Chondrocyte (in vitro differentiated cells): ENCODE measurements at regions not wholly inside any gene's neighbourhood (a gene's known extent, or its start where the extent isn't known, plus 50 kb on each side); places are given as distances from the start of the nearest gene placed in this dataset.
A peak's percentile ranks its signal among the peaks of the same experiment; 100 is the strongest.

Experiments
- DNase-seq: peaks from one replicate; pipeline ENCODE4 v3.0.0; 2021; ENCODE audit warnings: mixed read lengths, low spot score
- H3K27ac Mint-ChIP-seq: one replicate; pipeline ENCODE4 v1.8.0; 2021; ENCODE audit warnings: mild to moderate bottlenecking, moderate library complexity, mixed read lengths; ENCODE audit not compliant: unreplicated experiment
- H3K27me3 Mint-ChIP-seq: 2 replicates; pipeline ENCODE4 v1.8.0; 2021; ENCODE audit warnings: low read depth, mixed read lengths
- H3K36me3 Mint-ChIP-seq: 2 replicates; pipeline ENCODE4 v1.8.0; 2021; ENCODE audit warnings: low read depth, mixed read lengths
- H3K4me1 Mint-ChIP-seq: 2 replicates; pipeline ENCODE4 v1.8.0; 2021; ENCODE audit warnings: low read depth, mild to moderate bottlenecking, mixed read lengths
- H3K4me3 Mint-ChIP-seq: one replicate; pipeline ENCODE4 v1.8.0; 2021; ENCODE audit warnings: mild to moderate bottlenecking, moderate library complexity, mixed read lengths; ENCODE audit not compliant: unreplicated experiment
- H3K9me3 Mint-ChIP-seq: 2 replicates; pipeline ENCODE4 v1.8.0; 2021; ENCODE audit warnings: low read depth, mixed read lengths
- CTCF ChIP-seq: fragments of 200-600 bp; sonication (generic); IDR thresholded peaks from 2 replicates; pipeline ENCODE4 v1.5.0; 2021; ENCODE audit warnings: antibody characterized with exemption, mild to moderate bottlenecking, moderate library complexity

GRCh38 chr13:44193731-44194130, 179.9 kb upstream of the SERP2 start:
- Mint-ChIP-seq H3K27me3 (no peaks in the 10 kb centered on the region), H3K27ac (no peak overlapping the region), H3K4me3 (no peak overlapping the region), H3K9me3 (no peaks in the 10 kb centered on the region), H3K36me3 (no peaks in the 10 kb centered on the region), H3K4me1 (peaks cover 8% of the 10 kb centered on the region)
- DNase-seq: no peak
- TF ChIP-seq CTCF: no peak

GRCh38 chr13:44195245-44195644, 178.4 kb upstream of the SERP2 start:
- Mint-ChIP-seq H3K36me3 (no peaks in the 10 kb centered on the region), H3K27me3 (no peaks in the 10 kb centered on the region), H3K9me3 (no peaks in the 10 kb centered on the region), H3K4me3 (no peak overlapping the region), H3K27ac (no peak overlapping the region), H3K4me1 (peaks cover 10% of the 10 kb centered on the region)
- TF ChIP-seq CTCF: no peak
- DNase-seq: no peak

GRCh38 chr13:44196196-44196751, 177.3 kb upstream of the SERP2 start:
- Mint-ChIP-seq H3K27ac (no peak overlapping the region), H3K4me1 (peaks cover 10% of the 10 kb centered on the region), H3K36me3 (no peaks in the 10 kb centered on the region), H3K9me3 (no peaks in the 10 kb centered on the region), H3K27me3 (no peaks in the 10 kb centered on the region), H3K4me3 (no peak overlapping the region)
- TF ChIP-seq CTCF: no peak
- DNase-seq: no peak

GRCh38 chr13:44197791-44198770, 175.5 kb upstream of the SERP2 start:
- no peak overlapping the region for H3K4me3 Mint-ChIP-seq
- H3K27ac Mint-ChIP-seq: peak overlapping the region; percentile 0
- H3K27me3 Mint-ChIP-seq: no peaks in the 10 kb centered on the region
- no peaks in the 10 kb centered on the region for H3K36me3 Mint-ChIP-seq
- no peaks in the 10 kb centered on the region for H3K9me3 Mint-ChIP-seq
- no peak for DNase-seq
- no peak for TF ChIP-seq CTCF
- peaks cover 10% of the 10 kb centered on the region for H3K4me1 Mint-ChIP-seq

- Mint-ChIP-seq H3K4me1 (peaks cover 10% of the 10 kb centered on the region), H3K4me3 (no peak overlapping the region), H3K9me3 (no peaks in the 10 kb centered on the region), H3K27me3 (no peaks in the 10 kb centered on the region), H3K27ac (no peak overlapping the region), H3K36me3 (no peaks in the 10 kb centered on the region)
- no peak for TF ChIP-seq CTCF
- DNase-seq: no peak
Measured at GRCh38 chr13:44198826-44199225, 174.8 kb upstream of the SERP2 start.
